ENCODE measurements at regions not wholly inside any gene's neighbourhood (a gene's known extent, or its start where the extent isn't known, plus 50 kb on each side); places are given as distances from the start of the nearest gene placed in this dataset.

- Histone ChIP-seq H3K4me1 (ENCODE audit: control insufficient read depth, insufficient read depth, low read length) (no peaks in the 10 kb centered on the region), H3K36me3 (ENCODE audit: control insufficient read depth, insufficient read depth, low read length) (no peaks in the 10 kb centered on the region), H3K27ac (ENCODE audit: low read length) (no peak overlapping the region), H3K27me3 (ENCODE audit: control insufficient read depth, insufficient read depth, low read length) (no peaks in the 10 kb centered on the region), H3K9me3 (ENCODE audit: control insufficient read depth, insufficient read depth, low read depth, low read length) (peaks cover 28% of the 10 kb centered on the region; the same call in 1 of the 2 replicates), H3K4me3 (ENCODE audit: low read depth in 2 of 2, low read length in 2 of 2) (no peak overlapping the region)
- DNase-seq (ENCODE audit: low read depth, low spot score) (no peak), ATAC-seq (no peak)
- no TSS peak for BruUV-seq (replicated peaks)
- TF ChIP-seq POLR2AphosphoS5 (IDR thresholded peaks at IDR 0.05; ENCODE audit: low read depth, low read length), result no peak
- TF ChIP-seq TCF7L2 (IDR thresholded peaks at IDR 0.05; ENCODE audit: low read depth, low read length), result no peak
- TF ChIP-seq REST (IDR thresholded peaks at IDR 0.05; ENCODE audit: insufficient read depth in 1 of 2, low read depth in 2 of 2, low read length in 1 of 2), result no peak
- no peak for TF ChIP-seq SIN3A (IDR thresholded peaks at IDR 0.05; ENCODE audit: borderline replicate concordance, insufficient read depth, low read depth, low read length)
- TF ChIP-seq, protein P1, sequence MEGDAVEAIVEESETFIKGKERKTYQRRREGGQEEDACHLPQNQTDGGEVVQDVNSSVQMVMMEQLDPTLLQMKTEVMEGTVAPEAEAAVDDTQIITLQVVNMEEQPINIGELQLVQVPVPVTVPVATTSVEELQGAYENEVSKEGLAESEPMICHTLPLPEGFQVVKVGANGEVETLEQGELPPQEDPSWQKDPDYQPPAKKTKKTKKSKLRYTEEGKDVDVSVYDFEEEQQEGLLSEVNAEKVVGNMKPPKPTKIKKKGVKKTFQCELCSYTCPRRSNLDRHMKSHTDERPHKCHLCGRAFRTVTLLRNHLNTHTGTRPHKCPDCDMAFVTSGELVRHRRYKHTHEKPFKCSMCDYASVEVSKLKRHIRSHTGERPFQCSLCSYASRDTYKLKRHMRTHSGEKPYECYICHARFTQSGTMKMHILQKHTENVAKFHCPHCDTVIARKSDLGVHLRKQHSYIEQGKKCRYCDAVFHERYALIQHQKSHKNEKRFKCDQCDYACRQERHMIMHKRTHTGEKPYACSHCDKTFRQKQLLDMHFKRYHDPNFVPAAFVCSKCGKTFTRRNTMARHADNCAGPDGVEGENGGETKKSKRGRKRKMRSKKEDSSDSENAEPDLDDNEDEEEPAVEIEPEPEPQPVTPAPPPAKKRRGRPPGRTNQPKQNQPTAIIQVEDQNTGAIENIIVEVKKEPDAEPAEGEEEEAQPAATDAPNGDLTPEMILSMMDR (IDR thresholded peaks at IDR 0.05), result no peak
- ChIA-PET POLR2A (no interaction called here), CTCF (no interaction called here)
- intact Hi-C loops (cut with micrococcal nuclease; ENCODE audit: unreplicated experiment) (no loop called here), in situ Hi-C loops (cut with HindIII; ENCODE audit: low pct_unique_long_range_greater_than_20kb, low sequenced_read_pairs) (no loop called here)
Measured at GRCh38 chr2:226176283-226176984, 623.2 kb downstream of the IRS1 start.

DNA sequence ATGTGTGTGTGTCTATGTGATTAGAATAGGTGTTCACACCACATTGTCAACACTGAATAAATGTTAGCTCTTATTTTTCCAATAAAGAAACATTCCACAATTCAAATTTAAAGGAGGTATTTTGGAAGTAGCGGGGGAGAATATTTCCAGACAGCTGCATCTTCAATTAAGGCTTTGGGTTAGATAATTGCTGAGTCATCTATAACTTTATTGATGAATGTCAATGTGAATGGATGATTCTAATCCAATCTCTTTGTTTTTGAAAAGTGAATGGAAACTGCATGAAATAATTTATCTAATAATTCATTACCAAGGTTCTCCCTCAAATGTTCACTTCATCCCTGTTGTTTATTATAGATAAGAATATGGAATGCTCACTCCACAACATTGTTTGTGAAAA, 625.2 kb downstream of the IRS1 start:
- H3K27ac ChIP-seq (ENCODE audit: low read length), result no peak overlapping the region
- peaks cover 26% of the 10 kb centered on the region; the same call in 1 of the 2 replicates for H3K9me3 ChIP-seq (ENCODE audit: control insufficient read depth, insufficient read depth, low read depth, low read length)
- no TSS peak for BruUV-seq (replicated peaks)
- DNase-seq (ENCODE audit: low read depth, low spot score) (no peak), ATAC-seq (no peak)
- in situ Hi-C loops (cut with HindIII; ENCODE audit: low pct_unique_long_range_greater_than_20kb, low sequenced_read_pairs) (no loop called here), intact Hi-C loops (cut with micrococcal nuclease; ENCODE audit: unreplicated experiment) (no loop called here)
- ChIA-PET CTCF (no interaction called here), POLR2A (no interaction called here)
- H3K4me3 ChIP-seq (ENCODE audit: low read depth in 2 of 2, low read length in 2 of 2), result no peak overlapping the region
- no peaks in the 10 kb centered on the region for H3K27me3 ChIP-seq (ENCODE audit: control insufficient read depth, insufficient read depth, low read length)
- no peak for TF ChIP-seq SIN3A (IDR thresholded peaks at IDR 0.05; ENCODE audit: borderline replicate concordance, insufficient read depth, low read depth, low read length)
- no peak for TF ChIP-seq TCF7L2 (IDR thresholded peaks at IDR 0.05; ENCODE audit: low read depth, low read length)
- no peak for TF ChIP-seq REST (IDR thresholded peaks at IDR 0.05; ENCODE audit: insufficient read depth in 1 of 2, low read depth in 2 of 2, low read length in 1 of 2)
- TF ChIP-seq, protein P1 (IDR thresholded peaks at IDR 0.05), result no peak
- no peak for TF ChIP-seq POLR2AphosphoS5 (IDR thresholded peaks at IDR 0.05; ENCODE audit: low read depth, low read length)
- no peaks in the 10 kb centered on the region for H3K36me3 ChIP-seq (ENCODE audit: control insufficient read depth, insufficient read depth, low read length)
- H3K4me1 ChIP-seq (ENCODE audit: control insufficient read depth, insufficient read depth, low read length), result no peaks in the 10 kb centered on the region

All from Panc1 (cell line).